ENCODE measurements at regions not wholly inside any gene's neighbourhood (a gene's known extent, or its start where the extent isn't known, plus 50 kb on each side); places are given as distances from the start of the nearest gene placed in this dataset.
A peak's percentile ranks its signal among the peaks of the same experiment; 100 is the strongest.

DNA sequence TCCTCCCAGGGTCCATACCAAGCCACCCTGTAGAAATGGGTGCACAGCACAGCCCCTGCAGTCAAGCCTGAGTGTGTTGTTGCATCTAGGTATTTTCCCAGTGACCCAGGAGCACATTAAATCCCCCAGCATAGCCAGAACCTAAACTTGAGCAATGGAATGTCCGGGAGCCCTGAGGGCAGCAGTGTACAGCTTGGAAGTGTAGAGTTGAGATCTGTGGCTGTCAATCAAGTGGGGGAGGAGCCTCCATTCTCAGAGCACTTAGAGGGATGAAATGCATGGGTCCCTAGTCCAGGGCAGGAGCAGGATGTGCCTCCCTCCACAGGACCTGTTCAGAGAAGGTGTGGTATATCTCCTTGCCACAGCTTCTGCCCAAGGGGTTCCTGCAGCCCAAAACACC lies 885.1 kb downstream of the CCSER2 start:
- WGBS, 2 donors, result 71 to 79% methylated on average over 1 of the region's 1 CpG
- no peak overlapping the region for H3K4me3 ChIP-seq
- no peak for ATAC-seq

DNA sequence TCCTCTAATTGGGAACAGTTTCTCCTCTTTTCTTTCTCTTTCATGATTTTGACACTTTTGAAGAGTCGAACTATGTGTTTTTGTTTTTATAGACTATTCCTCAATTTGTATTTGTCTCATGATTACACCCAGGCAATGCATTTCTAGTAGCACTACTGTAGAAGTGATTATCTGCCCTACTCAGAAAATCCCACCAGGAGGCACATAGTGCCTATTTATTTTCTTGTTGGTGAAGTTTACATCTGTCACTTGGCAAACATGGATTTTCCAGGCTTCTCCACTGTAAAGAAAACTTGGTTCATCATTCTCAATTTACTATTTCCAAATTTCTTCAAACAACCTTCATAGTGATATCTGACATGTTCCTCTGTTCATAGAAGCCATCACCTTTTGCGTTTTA lies 893.9 kb downstream of the CCSER2 start:
- no peak for DNase-seq
- 83 to 91% methylated on average over 2 of the region's 2 CpGs for WGBS, 2 donors
- intact Hi-C loops (cut with DNase I), result loop anchor here in 1 of 10 donors (2.0 kb wide), 1 partner anchor 17 kb away; no protein-coding TSS in a partner anchor

More for the DNA sequence above, 885.1 kb downstream of the CCSER2 start:
- DNase-seq, result no peak
- Histone ChIP-seq H3K27me3 (peaks cover 0 to 8% (median 0%) of the 10 kb centered on the region in 7 donors), H3K27ac (no peak overlapping the region), H3K9me3 (no peaks in the 10 kb centered on the region), H3K36me3 (no peaks in the 10 kb centered on the region), H3K4me1 (no peaks in the 10 kb centered on the region)
- TF ChIP-seq, protein P1, sequence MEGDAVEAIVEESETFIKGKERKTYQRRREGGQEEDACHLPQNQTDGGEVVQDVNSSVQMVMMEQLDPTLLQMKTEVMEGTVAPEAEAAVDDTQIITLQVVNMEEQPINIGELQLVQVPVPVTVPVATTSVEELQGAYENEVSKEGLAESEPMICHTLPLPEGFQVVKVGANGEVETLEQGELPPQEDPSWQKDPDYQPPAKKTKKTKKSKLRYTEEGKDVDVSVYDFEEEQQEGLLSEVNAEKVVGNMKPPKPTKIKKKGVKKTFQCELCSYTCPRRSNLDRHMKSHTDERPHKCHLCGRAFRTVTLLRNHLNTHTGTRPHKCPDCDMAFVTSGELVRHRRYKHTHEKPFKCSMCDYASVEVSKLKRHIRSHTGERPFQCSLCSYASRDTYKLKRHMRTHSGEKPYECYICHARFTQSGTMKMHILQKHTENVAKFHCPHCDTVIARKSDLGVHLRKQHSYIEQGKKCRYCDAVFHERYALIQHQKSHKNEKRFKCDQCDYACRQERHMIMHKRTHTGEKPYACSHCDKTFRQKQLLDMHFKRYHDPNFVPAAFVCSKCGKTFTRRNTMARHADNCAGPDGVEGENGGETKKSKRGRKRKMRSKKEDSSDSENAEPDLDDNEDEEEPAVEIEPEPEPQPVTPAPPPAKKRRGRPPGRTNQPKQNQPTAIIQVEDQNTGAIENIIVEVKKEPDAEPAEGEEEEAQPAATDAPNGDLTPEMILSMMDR (IDR thresholded peaks at IDR 0.05), result no peak
- intact Hi-C loops (cut with DNase I), result no loop called here

DNA sequence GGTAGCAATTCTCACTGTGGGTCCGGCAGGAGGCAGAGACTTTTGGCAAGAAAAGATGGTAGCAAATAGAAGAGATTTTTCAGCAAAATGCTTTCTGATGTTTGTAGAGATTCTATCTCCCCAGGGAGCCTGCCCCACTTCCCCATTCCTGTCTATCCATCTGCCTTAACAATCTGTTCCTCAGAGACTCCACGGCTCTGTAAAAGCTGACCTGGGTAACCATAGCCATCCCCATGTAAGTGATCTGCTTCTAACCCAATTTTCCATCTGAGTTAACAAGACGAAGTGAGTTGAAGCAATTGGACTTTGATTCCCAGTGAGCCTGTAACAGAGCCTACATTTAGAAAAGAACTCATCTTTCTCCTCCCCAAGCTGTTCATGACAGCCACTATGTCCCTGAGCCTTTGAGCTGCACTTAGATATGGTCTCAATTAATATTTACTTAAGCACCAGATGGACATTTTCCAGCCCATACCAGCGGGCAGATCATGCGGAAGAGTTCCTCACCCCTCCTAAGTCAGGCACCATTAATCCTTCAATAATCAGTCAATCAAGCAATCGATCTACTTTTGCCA lies 896.1 kb downstream of the CCSER2 start:
- no peak for ATAC-seq
- intact Hi-C loops (cut with DNase I), result no loop called here
- 73 to 81% methylated on average over 6 of the region's 6 CpGs for WGBS, 2 donors

More for the DNA sequence above, 893.9 kb downstream of the CCSER2 start:
- Histone ChIP-seq H3K27ac (no peak overlapping the region), H3K27me3 (no peaks in the 10 kb centered on the region), H3K4me3 (no peak overlapping the region), H3K4me1 (no peaks in the 10 kb centered on the region), H3K9me3 (no peaks in the 10 kb centered on the region), H3K36me3 (no peaks in the 10 kb centered on the region)
- TF ChIP-seq, protein P1 (IDR thresholded peaks at IDR 0.05), result peak in 4 of 9 donors; percentile 16 to 29 (median 22)
- ATAC-seq, result no peak

DNA sequence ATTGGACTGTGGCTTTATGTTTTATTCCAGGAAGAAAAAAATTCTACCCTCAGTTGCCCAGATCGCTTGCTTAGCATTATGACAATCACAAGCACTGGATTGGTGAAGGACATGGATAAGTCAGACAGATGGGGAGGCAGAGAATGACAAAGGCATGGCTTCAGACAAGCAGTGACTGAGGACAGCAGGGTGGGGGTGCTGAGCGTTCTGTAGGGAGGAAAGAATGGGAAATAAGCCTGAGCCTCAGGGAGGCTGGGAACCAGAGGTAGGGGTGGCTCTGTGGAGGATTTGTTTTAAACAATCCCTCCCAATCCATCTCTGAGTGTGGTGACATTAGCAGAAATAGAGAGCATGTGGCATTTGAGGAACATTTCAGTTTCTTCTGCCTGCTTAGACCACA lies 896.9 kb downstream of the CCSER2 start:
- no peaks in the 10 kb centered on the region for H3K9me3 ChIP-seq
- TF ChIP-seq, protein P1 (IDR thresholded peaks at IDR 0.05), result no peak
- no peaks in the 10 kb centered on the region for H3K27me3 ChIP-seq
- no peaks in the 10 kb centered on the region for H3K36me3 ChIP-seq
- WGBS, 2 donors, result 69 to 84% methylated on average over 2 of the region's 2 CpGs
- DNase-seq, result no peak
- no peak overlapping the region for H3K27ac ChIP-seq
- intact Hi-C loops (cut with DNase I), result no loop called here
- no peak for ATAC-seq
- H3K4me1 ChIP-seq, result no peaks in the 10 kb centered on the region
- H3K4me3 ChIP-seq, result no peak overlapping the region

More for the DNA sequence above, 896.1 kb downstream of the CCSER2 start:
- Histone ChIP-seq H3K27ac (no peak overlapping the region), H3K4me1 (no peaks in the 10 kb centered on the region), H3K4me3 (no peak overlapping the region), H3K27me3 (no peaks in the 10 kb centered on the region), H3K36me3 (no peaks in the 10 kb centered on the region), H3K9me3 (no peaks in the 10 kb centered on the region)
- TF ChIP-seq, protein P1 (IDR thresholded peaks at IDR 0.05), result no peak
- DNase-seq, result no peak
